ENCODE measurements at regions not wholly inside any gene's neighbourhood (a gene's known extent, or its start where the extent isn't known, plus 50 kb on each side); places are given as distances from the start of the nearest gene placed in this dataset.

- DNase-seq: no peak
Observed at GRCh38 chr2:8573942-8574195, 108.0 kb upstream of the ID2 start.

DNA sequence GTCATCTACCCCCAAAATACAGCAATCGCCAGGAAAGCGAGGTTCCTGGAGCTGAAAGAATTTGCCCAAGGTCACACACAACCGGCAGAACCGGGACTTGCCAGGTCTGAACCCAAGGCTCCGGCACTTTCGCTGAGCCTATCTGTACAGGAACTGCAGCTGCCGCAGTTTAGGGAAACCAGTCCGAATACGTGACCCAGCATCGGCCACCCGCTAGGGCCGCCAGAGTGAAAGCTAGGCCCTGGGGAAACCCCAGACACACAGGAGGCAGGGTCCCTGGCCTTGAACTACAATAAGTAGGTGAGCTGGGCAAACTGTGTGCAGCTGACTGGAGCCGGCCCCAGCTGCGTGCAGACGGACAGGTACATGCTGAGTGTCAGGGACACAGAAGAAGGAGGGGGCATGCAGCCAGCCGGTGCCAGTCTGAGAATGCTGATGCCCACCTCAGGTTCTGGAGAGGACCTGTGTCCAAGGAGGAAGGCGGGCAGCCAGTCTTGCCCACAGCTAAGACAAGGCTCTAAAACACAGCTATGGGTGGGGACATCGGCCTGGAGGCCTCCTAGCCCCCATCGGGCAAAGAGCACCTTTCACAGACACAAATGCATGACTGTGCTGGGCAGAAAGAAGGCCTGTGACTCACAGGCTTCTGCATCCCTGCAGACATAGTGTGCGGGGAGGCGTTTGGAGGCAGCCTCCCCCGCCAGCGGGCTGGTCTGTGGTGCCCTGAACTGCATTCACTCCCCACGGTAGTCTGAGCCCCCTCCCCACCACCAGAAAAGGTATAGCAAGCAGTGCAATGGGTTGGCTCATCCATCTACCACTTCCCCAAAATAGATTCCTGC lies 107.4 kb upstream of the ID2 start:
- DNase-seq: peak; percentile 41 to 81

GRCh38 chr2:8575038-8575833 lies 106.6 kb upstream of the ID2 start:
- peak in 1 of 2 experiments; percentile 55 for DNase-seq

GRCh38 chr2:8575834-8576423 lies 105.9 kb upstream of the ID2 start:
- DNase-seq: peak in 1 of 2 experiments; percentile 20

GRCh38 chr2:8576525-8577167 lies 105.2 kb upstream of the ID2 start:
- DNase-seq: no peak

- DNase-seq: no peak
Observed at GRCh38 chr2:8577573-8577972, 104.3 kb upstream of the ID2 start.

- no peak for DNase-seq
Observed at GRCh38 chr2:8578335-8579244, 103.3 kb upstream of the ID2 start.

DNA sequence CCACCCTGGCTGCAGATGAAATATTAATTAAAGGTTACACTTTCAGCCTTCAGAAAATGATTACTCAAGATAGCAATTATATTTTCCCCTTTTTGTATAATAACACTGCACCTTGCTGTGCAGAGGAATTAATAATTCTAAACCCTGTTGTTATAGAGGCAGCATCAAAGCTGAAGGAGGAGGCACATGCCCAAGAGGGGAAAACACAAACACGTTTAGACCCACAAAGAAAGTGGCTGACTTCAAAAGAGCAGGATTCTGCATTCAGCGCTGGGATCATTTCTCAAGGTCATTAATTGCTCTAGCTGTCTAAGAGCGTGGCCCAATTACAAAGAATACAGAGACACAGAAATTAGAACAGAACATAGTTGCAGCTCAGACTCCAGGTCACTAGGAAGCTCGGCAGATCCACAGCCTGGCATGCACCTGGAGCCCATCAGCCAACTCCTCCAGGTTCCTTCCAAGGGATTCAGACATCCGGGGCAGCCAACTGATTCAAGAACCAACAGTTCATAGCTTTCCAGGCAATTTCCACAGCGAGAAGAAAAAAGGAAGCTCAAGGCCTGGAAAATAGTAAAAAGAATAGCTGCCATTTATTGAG lies 102.3 kb upstream of the ID2 start:
- no peak for DNase-seq

GRCh38 chr2:8580316-8581233 lies 101.3 kb upstream of the ID2 start:
- DNase-seq: no peak

DNA sequence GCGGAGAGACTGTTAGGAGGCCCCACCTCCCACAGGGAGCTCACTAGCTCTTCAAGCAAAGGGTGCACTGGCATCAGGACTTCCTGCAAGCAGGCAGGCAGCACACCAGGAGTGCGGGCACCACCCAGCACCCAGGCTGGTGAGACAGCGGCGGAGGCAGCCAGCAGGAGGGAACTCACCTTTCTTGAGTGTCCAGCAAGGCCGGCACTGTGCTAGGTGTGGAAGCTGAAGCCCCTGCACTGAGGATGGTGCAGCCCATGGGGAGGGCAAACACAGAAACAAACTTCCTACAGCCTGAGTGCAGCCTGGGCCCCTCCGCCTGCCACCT lies 100.7 kb upstream of the ID2 start:
- DNase-seq: peak in 1 of 2 experiments; percentile 19

GRCh38 chr2:8581601-8582041 lies 100.2 kb upstream of the ID2 start:
- DNase-seq: no peak

DNA sequence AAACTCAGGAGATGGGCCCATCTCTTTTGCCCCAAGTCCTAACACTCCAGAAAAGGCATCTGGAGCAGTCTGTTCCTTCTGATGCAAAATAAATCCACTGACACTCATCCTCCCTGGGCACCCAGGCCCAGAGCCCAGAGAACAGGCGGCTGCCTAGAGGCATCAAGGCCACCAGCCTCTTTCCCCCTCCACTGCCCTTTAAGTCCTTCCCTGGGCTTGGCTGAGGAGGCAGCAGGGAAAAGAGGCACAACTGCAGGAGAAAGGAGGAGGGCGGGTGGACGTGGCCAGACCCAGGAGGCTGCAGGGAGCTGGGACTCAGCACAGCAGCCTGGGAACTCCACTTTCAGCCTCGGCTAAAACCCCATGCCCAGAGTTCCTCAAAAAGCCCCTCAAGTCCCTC lies 99.7 kb upstream of the ID2 start:
- no peak for DNase-seq

DNA sequence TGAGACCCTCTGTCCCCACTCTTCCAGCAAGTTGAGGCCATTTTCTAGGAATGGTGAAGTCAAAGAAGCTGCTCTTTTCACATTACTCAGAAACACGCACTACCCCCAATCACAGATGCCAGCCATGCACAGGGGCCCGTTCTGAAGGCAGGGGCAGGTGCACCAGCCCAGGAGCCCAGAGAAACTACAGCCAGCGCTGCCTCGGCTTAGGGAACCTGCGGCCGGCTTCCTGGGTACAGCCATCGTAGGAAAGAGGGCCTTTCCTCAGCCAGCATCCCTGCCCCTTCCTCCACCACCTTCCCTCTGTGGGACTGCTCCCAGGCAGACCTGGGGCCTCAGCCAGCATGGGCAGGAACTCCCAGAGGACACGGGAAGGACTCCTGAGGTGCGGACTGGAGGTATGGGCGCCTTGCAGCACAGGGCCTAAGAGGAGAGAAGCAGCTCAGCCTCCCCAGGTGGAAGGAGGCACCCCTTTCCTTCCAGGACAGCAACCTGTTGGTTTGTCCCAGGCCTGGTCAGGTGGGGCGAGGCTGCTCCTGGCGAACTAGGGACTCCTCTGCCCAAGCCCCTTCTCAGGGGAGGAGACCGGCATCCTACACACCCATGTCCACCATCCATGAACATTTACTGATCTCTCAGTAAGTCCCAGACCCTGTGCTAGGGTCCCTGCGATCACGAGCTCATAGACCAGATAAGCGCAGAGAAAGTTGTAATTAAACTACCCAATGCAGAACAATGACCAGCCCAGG lies 99.0 kb upstream of the ID2 start:
- DNase-seq: no peak

DNA sequence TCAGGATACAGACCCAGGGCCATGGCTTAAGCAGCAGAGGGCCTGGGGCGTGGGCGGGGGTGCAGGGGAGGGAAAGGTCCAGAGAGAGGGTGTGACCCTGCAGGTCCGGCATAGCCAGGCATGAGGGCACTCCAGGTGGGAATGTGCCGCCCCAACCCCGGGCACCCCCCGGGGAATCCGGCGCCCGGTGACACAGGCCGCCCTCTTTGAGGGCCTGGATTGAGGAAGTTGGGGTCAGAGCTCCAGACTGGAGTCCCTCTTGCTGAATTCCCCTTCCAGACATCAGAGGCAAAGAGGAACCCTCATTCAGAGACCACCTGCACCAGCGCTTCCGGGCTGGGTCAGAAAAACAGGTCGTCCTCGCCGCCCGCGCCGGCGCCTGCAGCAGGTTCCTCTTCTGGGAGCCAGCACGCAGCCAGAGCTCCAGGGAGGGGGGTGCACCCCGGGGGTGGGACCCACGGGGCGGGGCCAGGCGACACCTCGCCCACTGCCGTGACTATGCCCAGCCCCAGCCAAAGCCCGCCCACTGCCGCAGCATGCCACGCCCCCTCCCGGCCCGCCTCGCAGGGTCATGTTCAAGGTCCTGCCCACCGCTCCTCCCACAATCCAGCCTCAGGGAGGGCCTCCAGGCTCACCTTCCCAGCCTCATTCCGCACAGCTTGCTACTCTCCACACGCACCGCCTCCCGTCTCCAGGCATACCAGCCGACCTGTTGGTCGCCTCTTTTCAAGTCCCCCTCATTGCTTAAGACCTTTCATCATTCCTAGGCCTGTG lies 98.3 kb upstream of the ID2 start:
- DNase-seq: peak; percentile 90 to 97

DNA sequence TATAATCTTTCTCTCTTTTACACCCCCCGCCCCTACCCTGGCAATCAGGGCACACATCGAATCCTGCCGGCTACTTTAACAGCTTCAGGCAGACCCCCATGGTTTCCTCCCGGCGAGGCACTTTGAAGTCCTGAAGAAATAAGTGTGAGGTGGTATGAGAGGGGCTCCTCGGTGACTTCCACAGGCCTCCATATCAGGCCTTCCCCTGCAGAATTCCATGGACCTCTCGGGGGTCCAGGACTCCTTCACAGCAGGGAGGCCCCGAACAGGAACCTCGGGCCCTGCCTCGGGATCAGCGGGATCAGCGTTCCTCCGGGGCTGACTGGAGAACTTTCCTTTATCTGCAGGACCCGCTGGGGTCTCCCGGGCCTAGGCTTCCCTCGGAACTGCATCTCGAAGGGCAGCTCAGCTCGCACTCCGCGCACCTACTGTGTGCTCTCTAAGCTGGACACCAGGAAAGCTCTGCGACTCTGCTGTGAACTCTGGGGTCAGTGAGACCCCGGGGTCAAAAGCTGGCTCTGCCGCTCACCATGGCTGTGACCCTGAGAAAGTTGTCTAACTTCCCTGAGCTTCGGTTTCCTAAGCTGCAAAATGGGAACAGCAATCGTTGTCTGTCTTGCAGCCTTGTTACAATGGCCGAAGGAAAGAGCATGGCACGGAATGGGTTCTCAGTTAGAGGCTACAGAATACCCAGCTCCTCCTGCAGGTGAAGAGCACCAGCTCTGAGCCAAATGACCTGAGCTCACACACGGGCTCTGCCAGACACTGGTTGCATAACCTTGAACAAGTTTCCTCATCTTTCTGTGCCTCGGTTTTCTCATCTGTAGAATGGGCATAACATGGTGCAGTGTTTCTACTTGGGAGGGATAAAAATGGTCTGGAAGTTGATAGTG lies 97.4 kb upstream of the ID2 start:
- DNase-seq: no peak

DNA sequence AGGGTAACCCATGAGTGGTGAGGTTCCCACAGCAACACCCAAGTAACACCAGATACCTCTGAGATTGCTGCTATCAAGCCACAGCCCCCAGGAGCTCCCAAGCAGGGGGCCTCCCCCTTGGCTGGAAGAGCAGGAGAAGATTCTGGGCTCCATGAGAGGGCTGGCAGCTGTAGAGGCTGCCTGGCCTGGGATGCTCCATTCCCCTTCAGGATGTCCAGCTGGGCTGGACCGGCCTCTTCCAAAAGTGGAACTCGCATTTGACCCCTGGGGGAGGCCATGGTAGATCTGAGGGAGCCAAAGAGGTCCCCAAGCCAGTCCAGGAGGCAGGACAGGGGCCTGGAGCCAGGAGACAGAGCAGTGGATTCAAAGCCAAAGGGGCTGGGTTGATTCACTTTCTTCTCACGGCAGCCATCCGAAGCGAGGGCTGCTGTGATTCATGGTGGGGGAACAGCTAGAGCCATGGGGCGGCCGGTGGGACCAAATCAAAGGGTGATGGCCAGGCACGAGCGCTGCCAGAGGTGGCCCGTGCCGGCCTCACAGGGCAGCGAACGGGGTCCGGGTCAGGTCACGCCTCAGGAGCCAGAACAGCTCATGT lies 95.3 kb upstream of the ID2 start:
- DNase-seq: no peak

DNA sequence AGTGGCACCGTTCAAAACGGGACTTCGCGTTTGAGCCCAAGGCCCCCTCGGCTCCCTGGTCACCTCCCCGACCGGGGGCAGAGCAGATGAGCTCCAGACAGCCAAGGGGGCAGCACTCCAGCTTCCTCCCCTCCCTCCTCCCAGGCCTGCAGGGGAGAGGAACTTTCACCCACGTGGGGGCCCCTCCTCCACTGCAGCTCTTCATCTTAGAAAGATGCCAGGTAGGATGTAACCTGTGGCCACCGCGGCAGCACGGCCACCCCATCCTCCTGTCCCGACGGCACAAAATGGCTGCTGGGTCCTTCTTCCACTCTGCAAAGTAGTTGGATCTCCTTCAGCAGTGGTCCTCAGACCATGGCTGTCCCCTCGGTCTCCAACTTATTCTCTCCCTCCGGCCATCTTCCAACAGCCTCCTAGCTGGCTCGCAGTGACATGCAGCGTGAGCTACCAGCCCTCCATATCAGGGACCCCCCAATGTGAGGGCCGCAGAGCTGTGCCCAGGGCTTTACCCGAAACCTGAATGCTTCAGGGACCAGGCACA lies 94.5 kb upstream of the ID2 start:
- DNase-seq: no peak
